Loucy (cell line): ENCODE measurements at regions not wholly inside any gene's neighbourhood (a gene's known extent, or its start where the extent isn't known, plus 50 kb on each side); places are given as distances from the start of the nearest gene placed in this dataset.

Experiments used
- H2AFZ ChIP-seq: fragments of 200-600 bp; sonication (generic); 2 replicates; pipeline ENCODE4 v1.6.0; 2016; ENCODE audit warnings: antibody characterized with exemption, mild to moderate bottlenecking, low read length, moderate library complexity
- H3F3A ChIP-seq: fragments of 200-600 bp; 2 replicates; pipeline ENCODE4 v1.6.0; 2016; ENCODE audit warnings: antibody characterized with exemption, low read depth, mild to moderate bottlenecking
- H3K27me3 ChIP-seq: fragments of 200-600 bp; sonication (generic); 2 replicates; pipeline ENCODE4 v1.6.1; 2014; ENCODE audit warnings: low read length, mild to moderate bottlenecking; ENCODE audit not compliant: insufficient read depth, poor library complexity, severe bottlenecking
- H3K36me3 ChIP-seq: fragments of 200-600 bp; sonication (generic); 2 replicates; pipeline ENCODE4 v1.6.1; 2016; ENCODE audit warnings: low read length; ENCODE audit not compliant: insufficient read depth
- H3K4me1 ChIP-seq: fragments of 200-600 bp; sonication (generic); 2 replicates; pipeline ENCODE4 v1.5.1; 2014; ENCODE audit warnings: low read length, mild to moderate bottlenecking; ENCODE audit not compliant: insufficient read depth, poor library complexity, severe bottlenecking
- H3K4me2 ChIP-seq: fragments of 200-600 bp; sonication (generic); 2 replicates; pipeline ENCODE4 v1.6.0; 2014; ENCODE audit warnings: antibody characterized with exemption, low read length, low read depth, mild to moderate bottlenecking; ENCODE audit not compliant: poor library complexity, severe bottlenecking
- H3K4me3 ChIP-seq: fragments of 200-600 bp; sonication (generic); 2 replicates; pipeline ENCODE4 v1.5.1; 2014; ENCODE audit warnings: low read length, mild to moderate bottlenecking, mixed read lengths; ENCODE audit not compliant: poor library complexity, severe bottlenecking
- H3K79me2 ChIP-seq: fragments of 200-600 bp; sonication (generic); 2 replicates; pipeline ENCODE4 v1.6.1; 2014; ENCODE audit warnings: low read length; ENCODE audit not compliant: insufficient read depth
- H3K9ac ChIP-seq: fragments of 200-600 bp; sonication (generic); 2 replicates; pipeline ENCODE4 v1.6.0; 2014; ENCODE audit warnings: mild to moderate bottlenecking, low read depth, low read length, moderate library complexity; ENCODE audit not compliant: poor library complexity, severe bottlenecking
- H3K9me2 ChIP-seq: fragments of 200-600 bp; sonication (generic); replicated peaks from 2 replicates; pipeline ENCODE4 v1.6.1; 2016; ENCODE audit warnings: low read depth, low read length, mixed read lengths
- H3K9me3 ChIP-seq: fragments of 200-600 bp; sonication (generic); 2 replicates; pipeline ENCODE4 v1.6.1; 2014; ENCODE audit warnings: mild to moderate bottlenecking, antibody characterized with exemption, low read length, low read depth; ENCODE audit not compliant: insufficient read depth
- H4K20me1 ChIP-seq: fragments of 200-600 bp; sonication (generic); 2 replicates; pipeline ENCODE4 v1.6.0; 2014; ENCODE audit warnings: antibody characterized with exemption, low read length, mild to moderate bottlenecking; ENCODE audit not compliant: insufficient read depth, poor library complexity, severe bottlenecking
- CTCF ChIP-seq: fragments of 200-600 bp; sonication (generic); conservative IDR thresholded peaks from 2 replicates; pipeline ENCODE4 v1.5.1; 2014; ENCODE audit warnings: mild to moderate bottlenecking, antibody characterized with exemption, low read length
- EZH2phosphoT487 ChIP-seq: fragments of 200-600 bp; IDR thresholded peaks from 2 replicates; pipeline ENCODE4 v1.6.1; 2018; ENCODE audit warnings: antibody characterized with exemption, mild to moderate bottlenecking, moderate library complexity, borderline replicate concordance

- H3K9me3 ChIP-seq, result no peaks in the 10 kb centered on the region
- peaks cover 4% of the 10 kb centered on the region for H3K27me3 ChIP-seq
- H3K36me3 ChIP-seq, result no peaks in the 10 kb centered on the region
- TF ChIP-seq CTCF, result peak; percentile 64
- no peak for TF ChIP-seq EZH2phosphoT487
- no peaks in the 10 kb centered on the region for H3K9me2 ChIP-seq
- H3K4me3 ChIP-seq, result peak overlapping the region; percentile 47
- H3K4me1 ChIP-seq, result peaks cover 4% of the 10 kb centered on the region
- no peak overlapping the region for H3K9ac ChIP-seq
- H4K20me1 ChIP-seq, result no peaks in the 10 kb centered on the region
- H3K4me2 ChIP-seq, result peak overlapping the region; percentile 41
- peak overlapping the region; percentile 48 for H2AFZ ChIP-seq
- no peaks in the 10 kb centered on the region for H3K79me2 ChIP-seq
- H3F3A ChIP-seq, result no peaks in the 10 kb centered on the region
These were observed 256.9 kb upstream of the NFE2L3 start for GRCh38 chr7:25894902-25895791.

- peaks cover 4% of the 10 kb centered on the region for H3K4me1 ChIP-seq
- H3K9me2 ChIP-seq, result no peaks in the 10 kb centered on the region
- H3F3A ChIP-seq, result no peaks in the 10 kb centered on the region
- no peaks in the 10 kb centered on the region for H3K36me3 ChIP-seq
- H3K4me3 ChIP-seq, result no peak overlapping the region
- no peak overlapping the region for H3K9ac ChIP-seq
- peak overlapping the region; percentile 41 for H3K4me2 ChIP-seq
- H3K27me3 ChIP-seq, result peaks cover 9% of the 10 kb centered on the region
- peak overlapping the region; percentile 16; the same call in 1 of the 2 replicates for H2AFZ ChIP-seq
- no peak for TF ChIP-seq EZH2phosphoT487
- TF ChIP-seq CTCF, result no peak
- no peaks in the 10 kb centered on the region for H3K79me2 ChIP-seq
- no peaks in the 10 kb centered on the region for H3K9me3 ChIP-seq
- H4K20me1 ChIP-seq, result no peaks in the 10 kb centered on the region
These were observed 256.2 kb upstream of the NFE2L3 start for GRCh38 chr7:25895792-25896171.

GRCh38 chr7:25897261-25897782 is 254.7 kb upstream of the NFE2L3 start:
- TF ChIP-seq CTCF (no peak), EZH2phosphoT487 (no peak)
- H3K79me2 ChIP-seq, result no peaks in the 10 kb centered on the region
- no peak overlapping the region for H3K9ac ChIP-seq
- peaks cover 4% of the 10 kb centered on the region for H3K4me1 ChIP-seq
- no peaks in the 10 kb centered on the region for H3F3A ChIP-seq
- H3K9me3 ChIP-seq, result no peaks in the 10 kb centered on the region
- no peak overlapping the region for H3K4me3 ChIP-seq
- H3K27me3 ChIP-seq, result peaks cover 14% of the 10 kb centered on the region
- no peak overlapping the region for H2AFZ ChIP-seq
- no peaks in the 10 kb centered on the region for H3K36me3 ChIP-seq
- no peak overlapping the region for H3K4me2 ChIP-seq
- H3K9me2 ChIP-seq, result no peaks in the 10 kb centered on the region
- no peaks in the 10 kb centered on the region for H4K20me1 ChIP-seq
